H54 (cell line): ENCODE measurements at regions not wholly inside any gene's neighbourhood (a gene's known extent, or its start where the extent isn't known, plus 50 kb on each side); places are given as distances from the start of the nearest gene placed in this dataset.
"Not testable (repeated sequence)": the region's sequence is repeated elsewhere in the genome, so short reads cannot be mapped to it uniquely, and the experiment has no call there.

ENCODE experiments used
- DNase-seq: peaks from one replicate; pipeline ENCODE4 v3.0.0; 2011; ENCODE audit warnings: low spot score, mixed read lengths; ENCODE audit not compliant: insufficient read length
- FAIRE-seq: peaks from 3 replicates; lab custom pipeline; 2011; peaks lifted over from hg19 to GRCh38; lab: Jason Lieb, UNC
- POLR2A ChIP-seq: IDR thresholded peaks from 2 replicates; pipeline ENCODE4 v1.6.1; 2011; ENCODE audit warnings: low read depth, mild to moderate bottlenecking, low read length

DNA sequence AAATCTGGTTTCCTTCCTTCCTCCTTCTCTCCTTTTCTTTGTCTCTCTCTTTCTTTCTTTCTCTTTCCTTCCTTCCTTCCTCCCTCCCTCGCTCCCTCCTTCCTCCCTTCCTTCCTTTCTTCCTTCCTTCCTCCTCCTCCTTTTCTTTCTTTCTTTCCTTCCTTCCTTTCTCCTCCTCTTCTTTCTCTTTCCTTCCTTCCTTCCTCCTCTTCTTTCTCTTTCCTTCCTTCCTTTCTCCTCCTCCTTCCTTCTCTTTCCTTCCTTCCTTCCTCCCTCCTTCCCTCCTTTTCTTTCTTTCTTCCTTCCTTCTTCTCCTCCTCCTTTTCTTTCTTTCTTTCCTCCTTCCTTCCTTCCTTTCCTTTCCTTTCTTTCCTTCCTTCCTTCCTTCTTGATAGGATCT is 61.2 kb downstream of the VIP start:
- DNase-seq (no peak), FAIRE-seq (no peak)
- TF ChIP-seq POLR2A = no peak

DNA sequence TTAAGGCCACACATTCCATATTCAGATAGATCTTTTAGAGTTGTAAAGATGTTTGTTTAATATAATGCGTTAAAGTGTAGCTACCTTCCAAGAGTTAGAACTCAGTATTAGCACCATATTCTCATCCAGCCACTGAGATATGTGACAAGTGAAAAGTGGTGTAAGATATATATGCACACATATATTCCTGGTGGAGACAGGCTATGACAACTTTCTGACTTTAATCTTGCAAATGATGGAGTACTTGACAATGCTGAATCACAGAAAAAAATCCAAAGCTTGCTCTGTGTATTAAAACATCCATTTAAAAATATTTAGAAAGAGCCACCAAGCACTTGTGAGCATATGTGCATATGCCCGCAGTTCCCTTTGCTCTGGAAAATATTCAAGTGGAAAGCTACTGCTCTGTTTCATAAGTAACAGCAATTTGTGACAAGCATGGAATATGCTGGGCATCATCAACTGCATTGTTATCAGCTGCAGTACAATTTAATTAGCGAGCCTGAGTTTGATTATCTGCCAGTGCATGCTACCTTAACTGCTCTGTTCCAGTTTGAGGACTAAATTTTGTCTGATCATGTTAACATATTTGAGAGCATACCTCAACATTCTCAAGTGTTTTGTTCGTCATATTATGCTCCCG is 64.8 kb downstream of the VIP start:
- no peak for TF ChIP-seq POLR2A
- DNase-seq = no peak
- FAIRE-seq = no peak

DNA sequence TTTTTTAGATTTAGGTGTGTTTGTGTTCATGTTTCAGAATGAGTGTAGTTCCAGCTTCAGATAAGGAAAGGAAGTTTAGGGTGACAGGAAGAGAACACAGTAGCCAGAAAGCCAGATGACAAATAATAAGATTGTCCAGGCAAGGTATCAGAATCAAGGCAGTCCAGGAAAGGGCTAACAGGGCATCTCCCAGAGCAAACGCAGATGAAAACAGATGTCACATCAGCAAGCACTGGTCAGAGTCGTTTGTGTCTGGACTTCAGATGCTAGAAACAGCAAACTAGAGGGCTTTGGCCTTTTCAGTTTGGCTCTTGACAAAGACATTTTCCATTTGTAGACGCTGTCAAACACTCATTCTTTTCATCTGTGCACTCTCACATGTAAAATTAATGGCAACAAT is 65.5 kb downstream of the VIP start:
- FAIRE-seq = no peak

DNA sequence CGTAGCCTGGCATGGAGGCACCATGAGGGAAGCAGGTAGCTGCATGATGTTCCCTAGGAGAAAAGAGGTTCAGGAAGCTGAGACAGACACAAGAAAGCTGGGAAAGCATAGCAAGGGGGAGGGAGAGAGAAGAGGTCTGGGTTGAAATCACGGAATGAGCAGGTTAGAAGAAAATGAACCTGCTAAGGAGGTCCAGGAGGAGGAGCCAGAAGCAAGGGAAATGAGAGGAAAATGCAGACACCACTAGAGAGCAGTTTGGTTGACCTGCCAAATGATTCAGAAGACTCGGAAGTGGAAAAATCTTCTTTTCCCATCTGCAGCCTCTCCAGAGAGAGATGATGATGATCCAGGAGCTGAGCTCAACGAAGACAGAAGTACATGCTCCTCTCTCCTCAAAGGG is 70.9 kb downstream of the VIP start:
- FAIRE-seq = no peak

More for the DNA sequence above, 65.5 kb downstream of the VIP start:
- TF ChIP-seq POLR2A = no peak
- DNase-seq = no peak

DNA sequence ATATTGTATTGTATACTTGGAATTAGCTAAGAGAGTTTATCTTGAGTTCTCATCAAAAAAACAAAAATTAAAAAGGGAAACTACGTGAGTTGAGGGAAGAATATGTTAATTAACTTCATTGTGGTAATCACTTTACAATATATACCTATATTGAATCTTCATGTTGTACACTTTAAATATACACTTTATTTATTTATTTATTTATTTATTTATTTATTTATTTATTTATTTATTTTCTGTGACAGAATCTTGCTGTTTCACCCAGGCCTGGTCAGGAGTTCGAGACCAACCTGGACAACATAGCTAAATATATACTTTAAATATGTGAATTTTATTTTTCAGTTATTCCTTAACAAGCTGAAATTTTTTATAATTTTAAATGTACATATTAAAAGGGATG is 74.1 kb downstream of the VIP start:
- no peak for TF ChIP-seq POLR2A
- DNase-seq = no peak
- no peak for FAIRE-seq

More for the DNA sequence above, 70.9 kb downstream of the VIP start:
- TF ChIP-seq POLR2A = no peak
- no peak for DNase-seq

DNA sequence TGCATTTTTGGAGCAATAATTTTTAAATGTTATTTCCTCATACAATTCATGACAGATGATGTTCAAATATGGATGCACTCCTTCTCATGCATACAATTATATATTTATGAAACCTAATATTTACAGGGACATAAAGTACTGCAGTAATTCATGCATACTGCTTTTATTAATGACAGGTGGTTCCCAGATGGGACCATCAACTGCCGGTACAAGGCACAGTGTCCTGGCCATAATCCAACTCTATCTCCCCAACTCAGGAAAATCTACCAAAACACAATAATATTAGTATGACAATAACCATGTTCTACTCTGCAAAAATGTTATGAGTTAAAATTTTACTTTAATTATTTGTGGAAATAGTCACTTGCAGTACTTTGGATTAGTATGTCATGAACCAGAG is 77.8 kb downstream of the VIP start:
- FAIRE-seq (no peak), DNase-seq (no peak)
- TF ChIP-seq POLR2A = no peak

DNA sequence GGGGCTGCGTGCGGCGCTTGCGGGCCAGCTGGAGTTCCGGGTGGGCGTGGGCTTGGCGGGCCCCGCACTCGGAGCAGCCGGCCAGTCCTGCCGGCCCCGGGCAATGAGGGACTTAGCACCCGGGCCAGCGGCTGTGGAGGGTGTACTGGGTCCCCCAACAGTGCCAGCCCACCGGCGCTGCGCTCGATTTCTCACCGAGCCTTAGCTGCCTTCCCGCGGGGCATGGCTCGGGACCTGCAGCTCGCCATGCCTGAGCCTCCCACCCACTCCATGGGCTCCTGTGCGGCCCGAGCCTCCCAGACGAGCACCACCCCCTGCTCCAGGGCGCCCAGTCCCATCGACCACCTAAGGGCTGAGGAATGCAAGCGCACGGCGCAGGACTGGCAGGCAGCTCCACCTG is 83.8 kb downstream of the VIP start:
- not testable (repeated sequence) for DNase-seq, FAIRE-seq

DNA sequence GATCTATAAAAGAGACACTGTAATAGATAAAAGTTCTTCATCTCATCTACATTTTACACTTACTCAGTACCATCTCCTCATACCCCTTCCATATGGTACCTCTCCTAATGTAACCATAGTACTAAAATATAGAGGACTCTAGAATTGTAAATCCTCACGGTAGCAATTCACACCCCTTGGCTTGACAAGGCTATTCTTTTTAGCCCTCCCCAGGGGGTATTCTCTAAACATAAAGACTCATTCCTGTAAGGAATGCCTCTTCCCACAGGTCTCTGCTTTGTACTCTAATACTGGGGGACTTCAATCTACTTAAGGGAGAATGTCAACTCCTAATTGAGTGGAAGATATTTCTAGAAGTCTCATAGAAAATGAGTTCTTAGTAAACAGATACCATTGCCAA is 85.9 kb downstream of the VIP start:
- TF ChIP-seq POLR2A = no peak
- DNase-seq (no peak), FAIRE-seq (no peak)

DNA sequence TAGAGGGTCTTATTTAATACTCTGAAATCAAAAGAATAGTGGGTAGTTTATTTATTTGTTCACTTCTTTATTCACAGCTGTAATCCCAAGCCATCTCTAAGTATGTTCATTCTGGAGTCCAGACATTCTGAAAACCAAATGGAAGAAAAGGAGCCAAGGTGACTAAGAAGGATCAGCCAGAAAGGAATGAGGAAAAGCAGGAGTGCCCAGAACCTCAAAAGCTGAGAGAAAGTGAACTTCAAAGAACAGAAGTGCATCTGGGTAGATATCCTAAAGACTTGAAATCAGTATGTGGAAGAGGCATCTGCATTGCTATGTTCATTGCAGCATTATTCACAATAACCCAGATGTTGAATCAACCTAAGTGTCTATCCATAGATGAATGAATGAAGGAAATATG is 94.8 kb downstream of the VIP start:
- FAIRE-seq = no peak
- TF ChIP-seq POLR2A = no peak
- DNase-seq = no peak

DNA sequence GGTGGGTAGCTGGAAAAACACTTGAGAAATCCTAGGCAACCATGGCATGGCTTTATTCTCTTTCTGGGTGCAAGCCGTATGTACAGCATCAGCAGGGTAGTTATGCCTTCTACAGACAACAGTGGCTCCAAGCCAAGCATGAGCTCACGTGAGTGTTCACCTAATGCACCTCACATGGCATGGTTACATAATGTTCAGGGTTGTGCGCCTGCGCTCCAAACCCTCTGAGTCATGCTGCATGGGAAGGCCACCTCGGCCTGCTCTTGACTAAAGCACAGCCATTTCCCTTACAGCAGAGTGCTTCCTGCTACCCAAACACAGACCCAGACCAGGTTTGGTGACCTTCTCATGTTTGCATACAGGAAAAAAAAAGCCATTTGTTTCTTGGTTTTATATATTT is 96.2 kb downstream of the VIP start:
- no peak for FAIRE-seq
- TF ChIP-seq POLR2A = no peak
- DNase-seq = no peak

DNA sequence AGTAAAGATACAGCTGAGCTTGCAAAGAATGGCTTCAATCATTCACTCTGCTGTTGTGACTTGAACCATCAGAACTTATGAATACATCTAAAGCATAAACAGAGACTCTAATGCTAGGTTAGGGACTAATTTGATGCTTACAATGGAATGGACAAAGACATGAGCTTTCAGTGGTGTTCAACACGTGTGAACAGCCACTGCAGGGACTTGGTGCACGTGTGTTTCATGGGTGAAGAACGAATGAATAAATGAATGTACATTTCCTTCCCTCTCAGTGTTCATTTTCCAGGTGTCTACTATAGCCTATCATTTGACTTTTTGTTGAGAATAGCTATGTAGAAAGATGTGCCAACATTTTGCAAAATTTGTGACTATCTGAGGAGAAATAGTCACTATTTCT is 98.3 kb downstream of the VIP start:
- TF ChIP-seq POLR2A = no peak
- FAIRE-seq (no peak), DNase-seq (no peak)

DNA sequence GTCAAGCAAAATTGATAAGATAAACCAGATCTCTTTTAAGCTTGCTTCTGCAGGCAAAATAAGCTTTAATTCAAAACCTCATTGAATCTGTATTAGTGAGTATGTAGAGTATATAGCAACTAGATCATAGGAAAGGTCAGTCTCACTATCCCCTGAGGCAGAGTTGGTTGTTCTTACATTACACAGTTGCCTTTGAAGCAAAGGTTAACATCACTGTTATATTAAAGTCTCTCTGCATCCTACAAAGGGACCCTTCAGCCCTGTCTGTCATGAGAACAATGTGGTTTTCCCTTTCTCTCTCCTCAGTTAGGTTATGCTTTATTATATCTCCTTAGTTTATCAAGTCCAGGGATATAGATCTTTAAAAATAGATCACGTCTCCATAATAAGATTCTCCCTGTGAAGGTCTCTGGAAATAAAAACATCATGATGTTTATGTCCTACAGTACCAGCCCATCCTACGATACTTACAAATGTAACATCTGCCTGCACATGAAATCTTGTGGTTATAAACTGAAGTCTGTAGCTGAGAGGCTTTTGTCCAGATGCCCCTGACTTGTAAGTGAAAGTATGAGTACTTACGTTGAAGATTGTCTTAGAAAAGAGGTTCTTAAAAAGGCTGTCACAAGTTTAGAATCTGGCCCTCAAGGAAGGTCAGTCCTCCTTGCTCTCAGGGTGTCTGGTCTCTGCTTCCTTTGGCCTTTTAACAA is 103.6 kb downstream of the VIP start:
- no peak for FAIRE-seq
- no peak for TF ChIP-seq POLR2A
- DNase-seq = no peak

DNA sequence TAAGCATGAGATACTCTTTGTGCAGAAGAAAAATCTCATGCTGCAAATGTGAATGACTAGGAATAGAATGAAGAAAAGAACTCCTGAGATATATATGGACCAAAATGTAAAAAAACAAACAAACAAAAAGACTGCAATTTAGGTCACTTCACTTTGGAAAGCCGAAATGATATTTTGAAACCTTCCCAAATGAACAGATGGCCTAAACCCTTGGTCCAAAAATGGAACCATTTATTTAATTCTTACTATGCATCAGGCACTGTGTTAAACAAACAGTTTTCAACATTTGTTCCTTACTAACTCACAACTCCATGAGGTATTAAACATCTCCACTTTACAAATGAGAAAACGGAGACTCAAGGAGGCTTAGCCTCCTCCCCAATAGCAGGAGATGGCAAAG is 107.5 kb downstream of the VIP start:
- no peak for TF ChIP-seq POLR2A
- FAIRE-seq (no peak), DNase-seq (no peak)

DNA sequence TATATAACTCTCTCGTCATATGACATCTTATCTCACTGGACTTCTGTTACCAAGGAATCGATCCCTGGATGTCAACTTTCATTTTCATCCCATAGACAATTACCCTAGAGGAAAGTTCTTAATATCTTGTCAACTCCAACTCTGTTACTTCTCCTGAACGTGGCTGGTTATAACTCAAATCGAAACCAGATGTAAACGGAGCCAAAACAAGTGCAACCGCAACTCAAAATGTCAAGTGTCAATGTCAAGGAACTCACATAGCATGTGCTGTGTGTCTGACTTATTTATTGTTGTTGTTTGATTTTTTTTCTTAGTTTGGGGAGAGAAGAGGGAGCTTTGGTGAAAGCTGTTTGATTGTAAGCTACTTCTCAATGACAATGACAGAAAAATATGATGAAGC is 108.6 kb downstream of the VIP start:
- DNase-seq (no peak), FAIRE-seq (no peak)
- TF ChIP-seq POLR2A = no peak

DNA sequence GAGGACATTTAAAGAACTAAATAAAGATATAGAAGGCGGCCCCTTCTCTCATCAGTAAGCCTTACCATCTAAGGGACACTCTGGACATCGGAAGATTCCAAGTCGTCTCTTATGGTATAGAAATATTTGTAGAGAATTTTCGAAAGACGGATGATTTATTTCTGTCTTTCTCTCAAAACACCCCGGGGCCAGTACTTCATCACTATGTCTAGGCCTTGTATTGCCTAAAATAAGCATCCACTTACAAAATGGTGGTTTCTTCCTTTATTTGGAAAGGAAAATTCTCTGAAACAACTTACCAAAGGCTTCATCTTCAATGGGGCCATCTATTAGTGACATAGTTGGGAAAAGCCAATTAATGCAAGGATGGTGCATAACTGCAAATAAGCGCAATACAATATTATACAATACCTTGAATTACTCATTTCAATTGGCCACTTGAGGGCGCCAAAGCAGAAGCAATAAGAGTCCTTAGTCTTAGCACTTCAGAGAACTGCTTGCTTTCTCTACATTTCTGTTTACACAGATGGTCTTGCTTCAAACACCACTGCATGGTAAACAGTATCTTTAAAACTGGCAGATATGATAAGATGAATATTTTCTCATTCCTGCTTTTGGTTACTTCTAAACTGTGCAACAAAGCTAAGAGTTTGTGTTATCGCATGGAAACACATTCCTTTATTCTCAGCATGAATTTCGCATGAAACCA is 113.2 kb downstream of the VIP start:
- no peak for TF ChIP-seq POLR2A
- DNase-seq = no peak
- no peak for FAIRE-seq

DNA sequence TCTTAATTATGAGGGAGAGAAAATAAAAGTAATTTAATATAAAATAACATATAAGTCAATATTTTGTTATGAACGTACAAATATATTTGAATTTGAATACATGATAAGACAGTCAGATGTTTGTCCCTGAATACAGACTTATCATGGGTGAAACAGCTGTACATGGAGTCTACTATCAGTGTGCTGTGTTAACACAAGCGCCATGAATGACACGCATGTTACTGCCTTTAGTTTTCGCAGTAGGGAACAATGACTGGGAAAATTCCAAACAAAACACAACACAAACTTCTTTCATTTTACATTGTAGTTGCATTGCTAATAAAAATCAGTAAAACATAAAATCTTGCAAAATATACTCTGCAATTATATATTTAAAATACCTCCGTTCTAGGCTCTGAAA is 108.6 kb downstream of the FBXO5 start:
- no peak for TF ChIP-seq POLR2A
- DNase-seq (no peak), FAIRE-seq (no peak)
